Keratinocyte (primary cell): ENCODE measurements at regions not wholly inside any gene's neighbourhood (a gene's known extent, or its start where the extent isn't known, plus 50 kb on each side); places are given as distances from the start of the nearest gene placed in this dataset.

Experiments used
- EZH2 ChIP-seq: IDR thresholded peaks from one replicate; pipeline ENCODE4 v1.6.1; 2012; ENCODE audit warnings: inconsistent platforms, mild to moderate bottlenecking, low read length, moderate library complexity
- TF ChIP-seq, protein P1 (sequence below), 3 experiments: IDR thresholded peaks in 1 of 3; conservative IDR thresholded peaks in 1 of 3; optimal IDR thresholded peaks in 1 of 3; 2 replicates in 2 of 3; 3 replicates in 1 of 3; pipeline versions ENCODE3 to v1.5.1; 2011; ENCODE audit warnings: low read length in 3 of 3, mild to moderate bottlenecking in 3 of 3, moderate library complexity in 2 of 3, control low read depth in 1 of 3, inconsistent platforms in 1 of 3; ENCODE audit not compliant: insufficient read depth in 2 of 3; ENCODE audit errors: extremely low read depth in 1 of 3

DNA sequence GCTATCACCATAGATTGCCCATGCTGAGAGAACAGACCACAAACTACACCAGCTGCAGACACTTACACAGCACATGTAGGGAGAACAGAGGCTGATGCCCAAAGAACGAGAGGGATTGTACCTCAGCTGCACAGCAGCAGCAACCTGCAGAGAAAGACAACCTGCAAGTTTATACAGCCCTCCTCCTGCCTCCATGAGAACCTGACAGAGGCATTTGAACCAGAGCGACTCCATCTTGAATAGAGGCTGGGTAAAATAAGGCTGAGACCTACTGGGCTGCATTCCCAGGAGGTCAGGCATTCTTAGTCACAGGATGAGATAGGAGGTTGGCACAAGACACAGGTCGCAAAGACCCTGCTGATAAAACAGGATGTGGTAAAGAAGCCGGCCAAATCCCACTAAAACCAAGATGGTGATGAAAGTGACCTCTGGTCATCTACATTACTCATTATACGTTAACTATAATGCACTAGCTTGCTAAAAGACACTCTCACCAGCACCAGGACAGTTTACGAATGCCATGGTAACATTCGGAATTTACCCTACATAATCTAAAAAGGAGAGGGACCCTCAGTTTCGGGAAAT is 262.4 kb upstream of the HMGA2 start:
- TF ChIP-seq, protein P1, sequence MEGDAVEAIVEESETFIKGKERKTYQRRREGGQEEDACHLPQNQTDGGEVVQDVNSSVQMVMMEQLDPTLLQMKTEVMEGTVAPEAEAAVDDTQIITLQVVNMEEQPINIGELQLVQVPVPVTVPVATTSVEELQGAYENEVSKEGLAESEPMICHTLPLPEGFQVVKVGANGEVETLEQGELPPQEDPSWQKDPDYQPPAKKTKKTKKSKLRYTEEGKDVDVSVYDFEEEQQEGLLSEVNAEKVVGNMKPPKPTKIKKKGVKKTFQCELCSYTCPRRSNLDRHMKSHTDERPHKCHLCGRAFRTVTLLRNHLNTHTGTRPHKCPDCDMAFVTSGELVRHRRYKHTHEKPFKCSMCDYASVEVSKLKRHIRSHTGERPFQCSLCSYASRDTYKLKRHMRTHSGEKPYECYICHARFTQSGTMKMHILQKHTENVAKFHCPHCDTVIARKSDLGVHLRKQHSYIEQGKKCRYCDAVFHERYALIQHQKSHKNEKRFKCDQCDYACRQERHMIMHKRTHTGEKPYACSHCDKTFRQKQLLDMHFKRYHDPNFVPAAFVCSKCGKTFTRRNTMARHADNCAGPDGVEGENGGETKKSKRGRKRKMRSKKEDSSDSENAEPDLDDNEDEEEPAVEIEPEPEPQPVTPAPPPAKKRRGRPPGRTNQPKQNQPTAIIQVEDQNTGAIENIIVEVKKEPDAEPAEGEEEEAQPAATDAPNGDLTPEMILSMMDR (optimal IDR thresholded peaks at IDR 0.05 in 1 of 3, IDR thresholded peaks at IDR 0.05 in 1 of 3, conservative IDR thresholded peaks at IDR 0.05 in 1 of 3; ENCODE audit: extremely low read depth in 1 of 3, insufficient read depth in 2 of 3, low read length in 3 of 3): no peak
- TF ChIP-seq EZH2: no peak
